GM19395 (cell line): ENCODE measurements at regions not wholly inside any gene's neighbourhood (a gene's known extent, or its start where the extent isn't known, plus 50 kb on each side); places are given as distances from the start of the nearest gene placed in this dataset.
"Not testable (repeated sequence)": the region's sequence is repeated elsewhere in the genome, so short reads cannot be mapped to it uniquely, and the experiment has no call there.

Experiments used
- ATAC-seq: cut with Tn5 transposase; IDR thresholded peaks from one replicate; pipeline ENCODE4 v1.9.1; 2021; ENCODE audit warnings: mild to moderate bottlenecking, moderate library complexity; ENCODE audit not compliant: unreplicated experiment

- ATAC-seq: no peak
Observed at GRCh38 chr20:40955326-40955725, 73.3 kb upstream of the TOP1 start.

- ATAC-seq: not testable (repeated sequence)
Observed at GRCh38 chr20:40955826-40956225, 72.8 kb upstream of the TOP1 start.

DNA sequence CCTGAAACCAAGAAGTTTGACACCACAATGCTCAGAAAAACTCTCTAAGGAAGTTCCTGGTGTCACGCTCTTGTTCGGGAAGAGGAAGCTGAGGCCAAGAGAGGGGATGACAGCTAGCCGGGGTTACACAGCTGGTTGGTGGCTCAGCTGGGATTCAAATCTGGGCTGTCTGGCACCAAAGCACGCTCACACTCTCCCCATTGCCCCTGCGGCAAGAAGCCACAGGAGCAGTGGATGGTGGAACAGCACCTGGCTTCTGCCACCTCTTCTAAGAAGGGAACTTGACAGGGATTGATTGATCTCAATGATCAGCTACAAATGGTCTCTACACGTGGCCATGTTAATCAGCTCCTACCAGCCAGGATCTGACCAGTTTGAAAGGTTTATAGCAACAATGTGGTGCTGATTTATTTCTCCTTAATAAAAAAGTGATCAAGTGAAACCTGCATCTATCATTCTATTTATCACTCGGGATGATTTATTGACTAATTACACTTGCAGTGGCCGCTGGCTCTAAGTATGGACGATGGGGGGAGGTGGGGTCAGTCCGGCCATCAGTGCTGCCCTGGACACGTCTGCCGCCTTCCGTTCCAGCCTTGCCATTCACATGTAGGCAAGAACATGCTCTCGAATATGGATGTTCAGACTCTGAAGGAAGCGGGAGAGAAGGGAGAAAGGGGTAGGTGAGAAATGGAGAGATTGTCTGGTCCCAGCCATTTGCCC is 71.9 kb upstream of the TOP1 start:
- ATAC-seq: no peak

DNA sequence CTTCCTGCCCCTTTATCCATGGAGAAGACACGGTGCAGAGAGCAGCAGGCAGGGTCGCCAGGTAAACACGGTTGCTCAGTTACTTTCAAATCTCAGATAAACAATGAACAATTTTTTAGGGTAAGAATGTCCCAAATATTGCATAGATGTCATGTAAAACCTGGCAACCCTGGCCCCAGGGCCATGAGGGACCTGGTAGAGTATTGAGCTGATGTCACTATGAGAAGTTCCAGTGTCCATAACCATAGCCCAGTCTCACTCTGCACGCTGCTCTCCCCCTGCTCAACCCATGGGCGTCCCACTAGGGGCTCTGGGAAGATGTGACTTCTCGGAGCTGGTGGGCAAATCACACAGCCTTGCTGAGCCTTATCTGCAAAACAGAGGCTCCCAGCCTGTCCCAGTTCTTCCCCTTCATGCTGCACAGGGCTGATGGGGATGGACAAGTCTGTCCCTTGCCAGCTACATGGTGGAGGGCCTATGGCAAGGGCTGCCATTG is 71.3 kb upstream of the TOP1 start:
- no peak for ATAC-seq

DNA sequence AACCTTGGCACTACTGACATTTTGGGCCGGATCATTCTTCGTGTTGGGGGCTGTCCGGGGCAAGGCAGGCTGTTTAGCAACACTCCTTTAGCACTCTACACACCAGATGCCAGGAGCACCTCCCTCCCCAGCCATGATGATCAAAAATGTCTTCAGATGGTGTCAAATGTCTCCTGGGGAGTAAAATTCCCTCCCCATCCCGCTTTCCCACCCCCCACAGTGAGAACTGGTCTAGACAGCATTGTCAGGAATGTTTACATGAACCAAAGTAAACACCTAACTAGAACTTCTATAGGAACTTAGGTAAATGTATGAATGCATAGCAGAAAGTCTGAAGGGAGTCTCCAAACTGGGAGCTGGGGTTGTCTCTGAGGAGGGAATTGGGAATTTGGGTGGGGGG is 70.0 kb upstream of the TOP1 start:
- ATAC-seq: no peak

GRCh38 chr20:40959325-40960092 is 69.1 kb upstream of the TOP1 start:
- ATAC-seq: no peak

GRCh38 chr20:40960101-40960500 is 68.5 kb upstream of the TOP1 start:
- no peak for ATAC-seq

- ATAC-seq: no peak
Observed at GRCh38 chr20:40960521-40960956, 68.1 kb upstream of the TOP1 start.

DNA sequence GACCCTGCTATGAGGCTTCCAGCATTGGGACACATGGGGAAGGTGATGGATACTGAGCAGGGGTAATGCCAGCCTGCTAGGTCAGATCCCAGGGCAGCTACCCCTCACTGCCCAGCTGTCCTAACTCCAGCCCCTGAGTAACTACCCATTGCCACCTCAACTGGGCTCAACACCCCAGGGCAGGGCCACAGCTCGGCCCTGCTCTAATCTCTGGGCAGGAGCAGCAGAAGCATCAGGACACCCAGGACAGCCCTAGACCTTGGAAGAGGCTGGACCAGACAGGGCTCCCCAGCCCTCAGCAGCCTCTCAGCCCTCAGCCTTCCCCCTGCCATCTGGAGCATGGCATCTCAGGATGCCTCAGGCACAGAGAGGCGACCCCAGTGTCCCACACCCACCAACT is 67.4 kb upstream of the TOP1 start:
- no peak for ATAC-seq

- no peak for ATAC-seq
Observed at GRCh38 chr20:40961686-40962640, 66.7 kb upstream of the TOP1 start.

GRCh38 chr20:40962733-40963504 is 65.7 kb upstream of the TOP1 start:
- ATAC-seq: peak; percentile 80

DNA sequence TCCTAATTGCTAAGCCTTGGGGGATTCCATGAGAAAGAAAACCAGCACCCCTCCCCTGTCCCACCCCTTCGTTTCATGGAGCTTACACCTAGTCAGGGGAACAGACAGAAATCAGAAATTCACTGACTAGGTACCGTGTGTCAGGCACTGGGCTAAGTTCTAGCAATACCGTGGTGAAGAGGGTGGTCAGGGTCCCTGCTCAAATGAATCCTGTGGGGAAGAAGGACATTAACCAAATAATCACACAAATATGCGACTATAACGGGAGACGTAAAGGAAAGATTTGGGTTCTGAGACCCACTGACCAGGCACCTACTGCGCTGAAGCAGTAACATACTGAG is 65.1 kb upstream of the TOP1 start:
- no peak for ATAC-seq

GRCh38 chr20:40965671-40966070 is 63.0 kb upstream of the TOP1 start:
- no peak for ATAC-seq

DNA sequence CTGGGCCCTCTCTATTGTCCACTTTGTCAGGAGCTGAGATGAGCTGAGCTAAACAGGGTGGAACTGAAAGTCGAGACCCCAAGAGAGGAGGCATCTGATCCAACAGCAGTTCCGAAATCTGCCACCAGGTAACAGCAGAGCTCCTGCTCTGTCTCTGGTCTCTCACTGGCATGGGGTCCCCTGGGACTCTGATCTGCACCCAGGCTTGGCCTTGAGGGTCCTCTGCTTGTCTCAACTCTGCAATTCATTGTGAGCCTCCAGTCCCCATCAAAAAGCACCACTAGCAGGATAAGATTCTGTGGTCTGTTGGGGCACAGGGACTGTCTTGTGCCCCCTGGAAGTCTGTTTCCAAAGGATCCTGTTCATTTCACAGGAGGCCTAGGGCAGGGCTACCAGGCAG is 62.5 kb upstream of the TOP1 start:
- no peak for ATAC-seq

- no peak for ATAC-seq
Observed at GRCh38 chr20:40966516-40967185, 62.0 kb upstream of the TOP1 start.

DNA sequence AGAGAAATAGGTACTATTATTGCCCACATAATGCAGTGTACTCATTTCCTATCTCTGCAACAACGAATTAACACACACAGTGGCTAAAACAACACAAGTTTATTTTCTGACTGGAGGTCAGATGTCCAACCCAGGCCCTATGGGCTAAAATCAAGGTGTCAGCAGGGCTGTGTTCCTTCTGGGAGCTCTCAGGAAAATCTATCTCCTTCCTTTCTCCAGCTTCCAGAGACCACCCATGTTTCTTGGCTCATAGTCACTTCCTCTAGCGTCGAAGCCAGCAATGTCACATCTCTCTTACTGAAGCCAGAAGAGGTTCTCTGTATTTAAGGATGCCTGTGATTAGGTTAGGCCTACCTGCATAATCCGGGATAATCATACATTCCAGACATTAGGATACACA is 60.9 kb upstream of the TOP1 start:
- no peak for ATAC-seq

GRCh38 chr20:40968816-40969562 is 59.6 kb upstream of the TOP1 start:
- ATAC-seq: peak; percentile 85

GRCh38 chr20:40970218-40970617 is 58.4 kb upstream of the TOP1 start:
- ATAC-seq: no peak

- ATAC-seq: no peak
Observed at GRCh38 chr20:40977218-40977617, 51.4 kb upstream of the TOP1 start.
